ENCODE measurements at regions not wholly inside any gene's neighbourhood (a gene's known extent, or its start where the extent isn't known, plus 50 kb on each side); places are given as distances from the start of the nearest gene placed in this dataset.

- Histone ChIP-seq H3K9me3 (ENCODE audit: insufficient read depth, low read length, severe bottlenecking) (peaks cover 2% of the 10 kb centered on the region), H3K36me3 (ENCODE audit: insufficient read depth, low read length) (no peaks in the 10 kb centered on the region), H3K27me3 (ENCODE audit: insufficient read depth, low read length, poor library complexity) (no peaks in the 10 kb centered on the region), H3K4me3 (ENCODE audit: low read depth in 1 of 2, low read length in 2 of 2) (no peak overlapping the region), H4K20me1 (ENCODE audit: insufficient read depth, low read length) (no peaks in the 10 kb centered on the region), H3K4me1 (ENCODE audit: insufficient read depth, low read length) (no peaks in the 10 kb centered on the region), H3K27ac (ENCODE audit: low read length) (no peak overlapping the region), H2AFZ (ENCODE audit: low read depth, low read length) (no peak overlapping the region), H3K79me2 (ENCODE audit: insufficient read depth, low read length) (no peaks in the 10 kb centered on the region), H3K9ac (ENCODE audit: low read depth, low read length) (no peak overlapping the region), H3K4me2 (ENCODE audit: insufficient read depth, low read length) (no peak overlapping the region)
- ATAC-seq (ENCODE audit: insufficient read depth, low read depth) (no peak), DNase-seq (no peak)
- TF ChIP-seq CTCF (IDR thresholded peaks at IDR 0.05; ENCODE audit: borderline replicate concordance, extremely low read depth, low read length, poor library complexity, severe bottlenecking) (no peak), EZH2 (IDR thresholded peaks at IDR 0.05; ENCODE audit: borderline replicate concordance, low read depth, low read length, severe bottlenecking) (no peak)
Observed at GRCh38 chr7:68442931-68443631, 1155.2 kb upstream of the AUTS2 start.

- ATAC-seq (ENCODE audit: insufficient read depth, low read depth) (no peak), DNase-seq (no peak)
- H3K4me3 ChIP-seq (ENCODE audit: low read depth in 1 of 2, low read length in 2 of 2): no peak overlapping the region
Observed at GRCh38 chr7:68444042-68444441, 1154.2 kb upstream of the AUTS2 start.

GRCh38 chr7:68444956-68445355 is 1153.3 kb upstream of the AUTS2 start:
- ATAC-seq (ENCODE audit: insufficient read depth, low read depth) (no peak), DNase-seq (no peak)
- Histone ChIP-seq H3K9me3 (ENCODE audit: insufficient read depth, low read length, severe bottlenecking) (no peaks in the 10 kb centered on the region), H3K4me2 (ENCODE audit: insufficient read depth, low read length) (no peak overlapping the region), H3K79me2 (ENCODE audit: insufficient read depth, low read length) (no peaks in the 10 kb centered on the region), H4K20me1 (ENCODE audit: insufficient read depth, low read length) (no peaks in the 10 kb centered on the region), H2AFZ (ENCODE audit: low read depth, low read length) (no peak overlapping the region), H3K27me3 (ENCODE audit: insufficient read depth, low read length, poor library complexity) (no peaks in the 10 kb centered on the region), H3K27ac (ENCODE audit: low read length) (no peak overlapping the region), H3K36me3 (ENCODE audit: insufficient read depth, low read length) (no peaks in the 10 kb centered on the region), H3K4me3 (ENCODE audit: low read depth in 1 of 2, low read length in 2 of 2) (no peak overlapping the region), H3K9ac (ENCODE audit: low read depth, low read length) (no peak overlapping the region), H3K4me1 (ENCODE audit: insufficient read depth, low read length) (no peaks in the 10 kb centered on the region)
- TF ChIP-seq EZH2 (IDR thresholded peaks at IDR 0.05; ENCODE audit: borderline replicate concordance, low read depth, low read length, severe bottlenecking) (no peak), CTCF (IDR thresholded peaks at IDR 0.05; ENCODE audit: borderline replicate concordance, extremely low read depth, low read length, poor library complexity, severe bottlenecking) (no peak)

More at GRCh38 chr7:68444042-68444441, 1154.2 kb upstream of the AUTS2 start:
- Histone ChIP-seq H3K9ac (ENCODE audit: low read depth, low read length) (no peak overlapping the region), H3K79me2 (ENCODE audit: insufficient read depth, low read length) (no peaks in the 10 kb centered on the region), H3K36me3 (ENCODE audit: insufficient read depth, low read length) (no peaks in the 10 kb centered on the region), H3K9me3 (ENCODE audit: insufficient read depth, low read length, severe bottlenecking) (no peaks in the 10 kb centered on the region), H4K20me1 (ENCODE audit: insufficient read depth, low read length) (no peaks in the 10 kb centered on the region), H3K27me3 (ENCODE audit: insufficient read depth, low read length, poor library complexity) (no peaks in the 10 kb centered on the region), H3K4me1 (ENCODE audit: insufficient read depth, low read length) (no peaks in the 10 kb centered on the region), H3K27ac (ENCODE audit: low read length) (no peak overlapping the region), H3K4me2 (ENCODE audit: insufficient read depth, low read length) (no peak overlapping the region), H2AFZ (ENCODE audit: low read depth, low read length) (no peak overlapping the region)
- TF ChIP-seq EZH2 (IDR thresholded peaks at IDR 0.05; ENCODE audit: borderline replicate concordance, low read depth, low read length, severe bottlenecking) (no peak), CTCF (IDR thresholded peaks at IDR 0.05; ENCODE audit: borderline replicate concordance, extremely low read depth, low read length, poor library complexity, severe bottlenecking) (no peak)

Measured in DND-41 (cell line).